HG03558 (cell line): ENCODE measurements at regions not wholly inside any gene's neighbourhood (a gene's known extent, or its start where the extent isn't known, plus 50 kb on each side); places are given as distances from the start of the nearest gene placed in this dataset.
"Not testable (repeated sequence)": the region's sequence is repeated elsewhere in the genome, so short reads cannot be mapped to it uniquely, and the experiment has no call there.

Experiments
- ATAC-seq: cut with Tn5 transposase; IDR thresholded peaks from one replicate; pipeline ENCODE4 v1.9.1; 2021; ENCODE audit warnings: moderate number of reproducible peaks; ENCODE audit not compliant: unreplicated experiment; ENCODE audit errors: extremely low read depth

GRCh38 chrX:39477031-39477761 lies 620.6 kb downstream of the BCOR start:
- ATAC-seq: no peak

GRCh38 chrX:39477762-39478120 lies 620.0 kb downstream of the BCOR start:
- no peak for ATAC-seq

- no peak for ATAC-seq
Observed at GRCh38 chrX:39479856-39480255, 617.9 kb downstream of the BCOR start.

- no peak for ATAC-seq
Observed at GRCh38 chrX:39480963-39481362, 616.8 kb downstream of the BCOR start.

GRCh38 chrX:39481621-39482020 lies 616.1 kb downstream of the BCOR start:
- no peak for ATAC-seq

GRCh38 chrX:39484159-39485068 lies 613.3 kb downstream of the BCOR start:
- ATAC-seq: no peak

GRCh38 chrX:39487166-39487968 lies 610.4 kb downstream of the BCOR start:
- no peak for ATAC-seq

- ATAC-seq: no peak
Observed at GRCh38 chrX:39487969-39488330, 609.8 kb downstream of the BCOR start.

- no peak for ATAC-seq
Observed at GRCh38 chrX:39491548-39492297, 606.0 kb downstream of the BCOR start.

- no peak for ATAC-seq
Observed at GRCh38 chrX:39492497-39493162, 605.1 kb downstream of the BCOR start.

GRCh38 chrX:39493168-39493567 lies 604.6 kb downstream of the BCOR start:
- no peak for ATAC-seq

GRCh38 chrX:39497117-39497516 lies 600.6 kb downstream of the BCOR start:
- not testable (repeated sequence) for ATAC-seq

GRCh38 chrX:39497702-39498265 lies 600.0 kb downstream of the BCOR start:
- no peak for ATAC-seq

GRCh38 chrX:39499996-39500395 lies 597.8 kb downstream of the BCOR start:
- no peak for ATAC-seq

- no peak for ATAC-seq
Observed at GRCh38 chrX:39501822-39502221, 595.9 kb downstream of the BCOR start.

GRCh38 chrX:39502486-39502885 lies 595.3 kb downstream of the BCOR start:
- no peak for ATAC-seq

GRCh38 chrX:39504227-39504626 lies 593.5 kb downstream of the BCOR start:
- ATAC-seq: no peak

- ATAC-seq: no peak
Observed at GRCh38 chrX:39504850-39505259, 592.9 kb downstream of the BCOR start.

GRCh38 chrX:39506131-39506530 lies 591.6 kb downstream of the BCOR start:
- ATAC-seq: no peak
